BE2C (cell line): ENCODE measurements at regions not wholly inside any gene's neighbourhood (a gene's known extent, or its start where the extent isn't known, plus 50 kb on each side); places are given as distances from the start of the nearest gene placed in this dataset.

Experiments used
- DNase-seq: peaks from one replicate; pipeline ENCODE4 v3.0.0-alpha.2; 2020
- H3K27me3 ChIP-seq: fragments of 250-450 bp; sonication (Bioruptor Pico); 2 replicates; pipeline ENCODE4 v1.5.1; 2020; ENCODE audit warnings: mild to moderate bottlenecking
- H3K36me3 ChIP-seq: fragments of 250-450 bp; sonication (Bioruptor Pico); 2 replicates; pipeline ENCODE4 v1.5.1; 2020; ENCODE audit warnings: mild to moderate bottlenecking
- H3K4me1 ChIP-seq: fragments of 250-450 bp; sonication (Bioruptor Pico); 2 replicates; pipeline ENCODE4 v1.5.1; 2020
- H3K4me3 ChIP-seq: 2 replicates; pipeline ENCODE4 v1.5.1; 2011; ENCODE audit warnings: low read depth, low read length
- H3K9me3 ChIP-seq: fragments of 250-450 bp; sonication (Bioruptor Pico); 2 replicates; pipeline ENCODE4 v1.5.1; 2020
- TF ChIP-seq, protein P1 (sequence below): IDR thresholded peaks from 2 replicates; pipeline ENCODE4 v1.5.1; 2012; ENCODE audit warnings: mild to moderate bottlenecking, low read depth, low read length

- H3K27me3 ChIP-seq: peaks cover 47% of the 10 kb centered on the region
- H3K4me1 ChIP-seq: no peaks in the 10 kb centered on the region
- no peaks in the 10 kb centered on the region for H3K9me3 ChIP-seq
- no peak overlapping the region for H3K4me3 ChIP-seq
- DNase-seq: no peak
- no peaks in the 10 kb centered on the region for H3K36me3 ChIP-seq
- TF ChIP-seq, protein P1, sequence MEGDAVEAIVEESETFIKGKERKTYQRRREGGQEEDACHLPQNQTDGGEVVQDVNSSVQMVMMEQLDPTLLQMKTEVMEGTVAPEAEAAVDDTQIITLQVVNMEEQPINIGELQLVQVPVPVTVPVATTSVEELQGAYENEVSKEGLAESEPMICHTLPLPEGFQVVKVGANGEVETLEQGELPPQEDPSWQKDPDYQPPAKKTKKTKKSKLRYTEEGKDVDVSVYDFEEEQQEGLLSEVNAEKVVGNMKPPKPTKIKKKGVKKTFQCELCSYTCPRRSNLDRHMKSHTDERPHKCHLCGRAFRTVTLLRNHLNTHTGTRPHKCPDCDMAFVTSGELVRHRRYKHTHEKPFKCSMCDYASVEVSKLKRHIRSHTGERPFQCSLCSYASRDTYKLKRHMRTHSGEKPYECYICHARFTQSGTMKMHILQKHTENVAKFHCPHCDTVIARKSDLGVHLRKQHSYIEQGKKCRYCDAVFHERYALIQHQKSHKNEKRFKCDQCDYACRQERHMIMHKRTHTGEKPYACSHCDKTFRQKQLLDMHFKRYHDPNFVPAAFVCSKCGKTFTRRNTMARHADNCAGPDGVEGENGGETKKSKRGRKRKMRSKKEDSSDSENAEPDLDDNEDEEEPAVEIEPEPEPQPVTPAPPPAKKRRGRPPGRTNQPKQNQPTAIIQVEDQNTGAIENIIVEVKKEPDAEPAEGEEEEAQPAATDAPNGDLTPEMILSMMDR: no peak
These were observed 73.7 kb upstream of the COPS8 start for GRCh38 chr2:237012004-237012403.

- no peak for DNase-seq
These were observed 73.0 kb upstream of the COPS8 start for GRCh38 chr2:237012577-237013267.

GRCh38 chr2:237016121-237016915 is 69.4 kb upstream of the COPS8 start:
- H3K4me1 ChIP-seq: no peaks in the 10 kb centered on the region
- no peak overlapping the region for H3K4me3 ChIP-seq
- no peaks in the 10 kb centered on the region for H3K36me3 ChIP-seq
- H3K27me3 ChIP-seq: peaks cover 39% of the 10 kb centered on the region
- no peaks in the 10 kb centered on the region for H3K9me3 ChIP-seq
- DNase-seq: no peak
- TF ChIP-seq, protein P1: no peak

More at GRCh38 chr2:237012577-237013267, 73.0 kb upstream of the COPS8 start:
- H3K4me3 ChIP-seq: no peak overlapping the region
- TF ChIP-seq, protein P1: no peak
- H3K4me1 ChIP-seq: no peaks in the 10 kb centered on the region
- H3K36me3 ChIP-seq: no peaks in the 10 kb centered on the region
- H3K27me3 ChIP-seq: peaks cover 47% of the 10 kb centered on the region
- no peaks in the 10 kb centered on the region for H3K9me3 ChIP-seq

DNA sequence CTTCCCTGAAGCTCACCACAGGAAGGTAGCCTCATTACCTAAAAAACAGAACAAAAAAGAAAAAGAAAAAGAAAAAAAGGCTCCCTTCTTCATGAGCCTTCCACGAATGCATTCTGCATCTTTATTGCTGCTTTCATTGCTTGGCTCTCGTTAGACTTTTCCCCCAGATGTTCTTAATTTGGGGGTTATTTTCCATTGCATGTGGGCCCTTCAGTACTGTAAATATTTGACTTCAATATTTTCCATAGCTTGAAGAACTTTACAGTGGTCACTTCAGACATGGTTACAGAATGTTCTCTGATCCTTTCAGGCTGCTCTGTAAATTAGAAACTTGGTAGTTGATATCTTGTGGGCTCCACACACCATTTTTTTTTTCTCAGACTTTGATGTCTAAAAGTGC is 65.6 kb upstream of the COPS8 start:
- TF ChIP-seq, protein P1: no peak
- no peaks in the 10 kb centered on the region for H3K36me3 ChIP-seq
- no peaks in the 10 kb centered on the region for H3K9me3 ChIP-seq
- H3K27me3 ChIP-seq: peaks cover 16% of the 10 kb centered on the region
- no peaks in the 10 kb centered on the region for H3K4me1 ChIP-seq
- H3K4me3 ChIP-seq: no peak overlapping the region
- DNase-seq: no peak

GRCh38 chr2:237022533-237022932 is 63.2 kb upstream of the COPS8 start:
- H3K4me3 ChIP-seq: no peak overlapping the region
- no peak for DNase-seq

More at GRCh38 chr2:237022533-237022932, 63.2 kb upstream of the COPS8 start:
- TF ChIP-seq, protein P1: no peak
- H3K36me3 ChIP-seq: no peaks in the 10 kb centered on the region
- no peaks in the 10 kb centered on the region for H3K4me1 ChIP-seq
- H3K27me3 ChIP-seq: peaks cover 19% of the 10 kb centered on the region
- no peaks in the 10 kb centered on the region for H3K9me3 ChIP-seq
